Fibroblast of mammary gland (primary cell): ENCODE measurements at regions not wholly inside any gene's neighbourhood (a gene's known extent, or its start where the extent isn't known, plus 50 kb on each side); places are given as distances from the start of the nearest gene placed in this dataset.

ENCODE experiments used
- DNase-seq: peaks from one replicate; pipeline ENCODE4 v3.0.0-alpha.2; 2010; ENCODE audit warnings: low read depth
- H3K4me3 ChIP-seq: 2 replicates; pipeline ENCODE4 v1.5.1; 2011; ENCODE audit warnings: low read depth, mild to moderate bottlenecking, low read length, moderate library complexity; ENCODE audit not compliant: control insufficient read depth
- CTCF ChIP-seq: conservative IDR thresholded peaks from 2 replicates; pipeline ENCODE4 v1.5.1; 2011; ENCODE audit warnings: low read depth, low read length, inconsistent platforms; ENCODE audit not compliant: control insufficient read depth, insufficient read depth

- H3K4me3 ChIP-seq, result no peak overlapping the region
- TF ChIP-seq CTCF, result no peak
- DNase-seq, result no peak
Measured at GRCh38 chr7:112699725-112700513, 90.3 kb downstream of the TMEM168 start.

- DNase-seq, result no peak
- TF ChIP-seq CTCF, result no peak
- H3K4me3 ChIP-seq, result no peak overlapping the region
Measured at GRCh38 chr7:112701456-112701855, 88.7 kb downstream of the TMEM168 start.

- no peak for DNase-seq
- H3K4me3 ChIP-seq, result no peak overlapping the region
- TF ChIP-seq CTCF, result no peak
Measured at GRCh38 chr7:112707655-112708054, 82.5 kb downstream of the TMEM168 start.

GRCh38 chr7:112708236-112708635, 82.0 kb downstream of the TMEM168 start:
- no peak for TF ChIP-seq CTCF

More at GRCh38 chr7:112708236-112708635, 82.0 kb downstream of the TMEM168 start:
- H3K4me3 ChIP-seq, result no peak overlapping the region
- DNase-seq, result no peak
